IMR-90 (cell line): ENCODE measurements at regions not wholly inside any gene's neighbourhood (a gene's known extent, or its start where the extent isn't known, plus 50 kb on each side); places are given as distances from the start of the nearest gene placed in this dataset.

Source experiments
- ATAC-seq: fragments of 200-7000 bp; cut with Tn5 transposase; 2 replicates; pipeline ENCODE4 v1.9.1; 2020; ENCODE audit warnings: low read depth, mild to moderate bottlenecking, moderate library complexity
- BruUV-seq: library from RNA; stranded (reverse); fragments of 400-500 nt; replicated peaks from 2 replicates; lab custom pipeline; 2021; lab: Mats Ljungman, UMichigan
- CTCF ChIA-PET: fragments of 300-600 bp; formaldehyde crosslinking; extraction: SDS; loops from one replicate; lab custom pipeline; 2021; ENCODE audit warnings: antibody characterized with exemption; lab: Yijun Ruan, JAX
- POLR2A ChIA-PET: fragments of 300-600 bp; sonication (Branson Sonifier 250); formaldehyde crosslinking; loops from one replicate; lab custom pipeline; 2022; ENCODE audit warnings: antibody characterized with exemption; ENCODE audit not compliant: unreplicated experiment; lab: Charles Lee
- DNase-seq: peaks from one replicate; pipeline ENCODE4 v3.0.0; 2013
- H2AFZ ChIP-seq: replicated peaks from 2 replicates; pipeline ENCODE3; 2013; ENCODE audit warnings: low read length, mild to moderate bottlenecking; ENCODE audit not compliant: poor library complexity
- H2AK5ac ChIP-seq: 2 replicates; pipeline ENCODE4 v1.6.1; 2013; ENCODE audit warnings: low read depth, low read length, inconsistent platforms
- H2AK9ac ChIP-seq: replicated peaks from 2 replicates; pipeline ENCODE3; 2013; ENCODE audit warnings: mild to moderate bottlenecking, low read depth, low read length, moderate library complexity; ENCODE audit not compliant: poor library complexity
- H2BK120ac ChIP-seq: 2 replicates; pipeline ENCODE4 v1.6.1; 2013; ENCODE audit warnings: low read depth, low read length, inconsistent platforms
- H2BK15ac ChIP-seq: 3 replicates; pipeline ENCODE4 v1.6.1; 2013; ENCODE audit warnings: low read depth, low read length, inconsistent platforms
- H2BK20ac ChIP-seq: 2 replicates; pipeline ENCODE4 v1.6.1; 2013; ENCODE audit warnings: low read depth, mild to moderate bottlenecking, inconsistent platforms, low read length, moderate library complexity
- H2BK5ac ChIP-seq: 2 replicates; pipeline ENCODE4 v1.6.1; 2013; ENCODE audit warnings: mild to moderate bottlenecking, low read depth, low read length, inconsistent platforms; ENCODE audit not compliant: poor library complexity, severe bottlenecking
- H3K14ac ChIP-seq: replicated peaks from 2 replicates; pipeline ENCODE4 v1.6.1; 2013; ENCODE audit warnings: low read depth, low read length, inconsistent platforms
- H3K18ac ChIP-seq: 2 replicates; pipeline ENCODE4 v1.6.1; 2013; ENCODE audit warnings: low read depth, low read length, control low read depth
- H3K23ac ChIP-seq: 2 replicates; pipeline ENCODE4 v1.6.1; 2013; ENCODE audit warnings: low read depth, low read length, inconsistent platforms
- H3K27ac ChIP-seq: 2 replicates; pipeline ENCODE4 v1.5.1; 2013; ENCODE audit warnings: mild to moderate bottlenecking, control low read depth, low read length; ENCODE audit not compliant: insufficient read depth
- H3K27me3 ChIP-seq: 2 replicates; pipeline ENCODE4 v1.6.1; 2013; ENCODE audit warnings: low read length; ENCODE audit not compliant: control insufficient read depth, insufficient read depth
- H3K36me3 ChIP-seq: 2 replicates; pipeline ENCODE4 v1.6.1; 2013; ENCODE audit warnings: low read length, mixed read lengths; ENCODE audit not compliant: control insufficient read depth, insufficient read depth
- H3K4ac ChIP-seq: 2 replicates; pipeline ENCODE4 v1.6.1; 2013; ENCODE audit warnings: low read depth, low read length, inconsistent platforms
- H3K4me1 ChIP-seq: 2 replicates; pipeline ENCODE4 v1.6.1; 2013; ENCODE audit warnings: low read length, mixed read lengths; ENCODE audit not compliant: control insufficient read depth, insufficient read depth
- H3K4me2 ChIP-seq: 2 replicates; pipeline ENCODE4 v1.6.1; 2013; ENCODE audit warnings: low read depth, mild to moderate bottlenecking, control low read depth, low read length, moderate library complexity
- H3K4me3 ChIP-seq: 2 replicates; pipeline ENCODE4 v1.5.1; 2013; ENCODE audit warnings: low read depth, mild to moderate bottlenecking, control low read depth, low read length, moderate library complexity; ENCODE audit not compliant: insufficient read depth
- H3K56ac ChIP-seq: 2 replicates; pipeline ENCODE4 v1.6.1; 2013; ENCODE audit warnings: low read length, inconsistent platforms; ENCODE audit not compliant: insufficient read depth; ENCODE audit errors: extremely low read depth
- H3K79me1 ChIP-seq, 2 experiments: 2 replicates each; pipeline ENCODE4 v1.6.1; 2013; ENCODE audit warnings: low read length in 2 of 2, inconsistent platforms in 1 of 2, low read depth in 1 of 2
- H3K9ac ChIP-seq: 2 replicates; pipeline ENCODE4 v1.6.1; 2013; ENCODE audit warnings: low read depth, low read length, control low read depth
- H3K9me1 ChIP-seq: 2 replicates; pipeline ENCODE4 v1.6.1; 2013; ENCODE audit warnings: low read length, inconsistent platforms; ENCODE audit not compliant: insufficient read depth
- H3K9me3 ChIP-seq: 2 replicates; pipeline ENCODE4 v1.6.1; 2013; ENCODE audit warnings: low read length; ENCODE audit not compliant: control insufficient read depth, insufficient read depth
- H4K20me1 ChIP-seq: 2 replicates; pipeline ENCODE4 v1.6.1; 2013; ENCODE audit warnings: low read length, inconsistent platforms; ENCODE audit not compliant: insufficient read depth
- H4K5ac ChIP-seq: 2 replicates; pipeline ENCODE4 v1.6.1; 2013; ENCODE audit warnings: mild to moderate bottlenecking, low read depth, low read length, control low read depth
- H4K8ac ChIP-seq, 2 experiments: 2 replicates each; pipeline ENCODE4 v1.6.1; 2013; ENCODE audit warnings: low read depth in 2 of 2, low read length in 2 of 2, control low read depth in 1 of 2, inconsistent platforms in 1 of 2
- H4K91ac ChIP-seq: 2 replicates; pipeline ENCODE4 v1.6.1; 2013; ENCODE audit warnings: low read depth, low read length, inconsistent platforms; ENCODE audit not compliant: insufficient read depth
- CEBPB ChIP-seq: IDR thresholded peaks from 2 replicates; pipeline ENCODE4 v1.6.1; 2012; ENCODE audit warnings: low read depth, low read length, improper control_type of control experiment
- CHD1 ChIP-seq: IDR thresholded peaks from 2 replicates; pipeline ENCODE4 v1.6.1; 2012; ENCODE audit warnings: low read depth, low read length, improper control_type of control experiment
- ELK1 ChIP-seq: fragments of 150-350 bp; IDR thresholded peaks from 2 replicates; pipeline ENCODE4 v1.6.1; 2016; ENCODE audit warnings: low read depth, mild to moderate bottlenecking, low read length, moderate library complexity, borderline replicate concordance
- FOS ChIP-seq: fragments of 150-350 bp; IDR thresholded peaks from 2 replicates; pipeline ENCODE4 v1.6.1; 2016; ENCODE audit warnings: low read depth, low read length
- MXI1 ChIP-seq: IDR thresholded peaks from 2 replicates; pipeline ENCODE4 v1.6.1; 2012; ENCODE audit warnings: low read depth, mild to moderate bottlenecking, low read length, moderate library complexity, borderline replicate concordance
- NFE2L2 ChIP-seq: fragments of 150-350 bp; IDR thresholded peaks from 2 replicates; pipeline ENCODE4 v1.6.1; 2016; ENCODE audit warnings: low read depth, mild to moderate bottlenecking, low read length
- RCOR1 ChIP-seq: IDR thresholded peaks from 2 replicates; pipeline ENCODE4 v1.6.1; 2012; ENCODE audit warnings: mild to moderate bottlenecking, low read length, improper control_type of control experiment; ENCODE audit not compliant: insufficient replicate concordance
- RFX5 ChIP-seq: IDR thresholded peaks from 2 replicates; pipeline ENCODE4 v1.8.0; 2012; ENCODE audit warnings: low read depth, mild to moderate bottlenecking, low read length, moderate library complexity
- SMC3 ChIP-seq: fragments of 150-350 bp; IDR thresholded peaks from 2 replicates; pipeline ENCODE4 v1.6.1; 2016; ENCODE audit warnings: low read depth, mild to moderate bottlenecking, antibody characterized with exemption, low read length, moderate library complexity
- USF2 ChIP-seq: fragments of 150-350 bp; IDR thresholded peaks from 2 replicates; pipeline ENCODE4 v1.6.1; 2017; ENCODE audit warnings: mild to moderate bottlenecking, antibody characterized with exemption, low read length, low read depth
- dilution Hi-C: fragments of 300-500 bp; cut with HindIII; formaldehyde crosslinking; loops from one replicate; pipeline ENCODE4 v1.14.3; 2018; ENCODE audit warnings: low sequenced_read_pairs; ENCODE audit not compliant: unreplicated experiment
- in situ Hi-C: fragments of 300-500 bp; cut with MboI; formaldehyde crosslinking; loops from 3 replicates; pipeline ENCODE4 v1.14.3; 2019; ENCODE audit warnings: low sequenced_read_pairs, inconsistent platforms, mixed read lengths
- intact Hi-C: fragments of 100-400 bp; cut with micrococcal nuclease; formaldehyde crosslinking; loops from 2 replicates; pipeline ENCODE4 v1.10.0; 2022
- TF ChIP-seq, protein P1 (sequence below): conservative IDR thresholded peaks from 2 replicates; pipeline ENCODE4 v1.5.1; 2012; ENCODE audit warnings: mild to moderate bottlenecking, low read depth, low read length, improper control_type of control experiment

- intact Hi-C loops: loop anchor here (10.0 kb wide), 1 partner anchor 466 kb away; no protein-coding TSS in a partner anchor
- dilution Hi-C loops: no loop called here
- no peak overlapping the region for H2BK120ac ChIP-seq
- TF ChIP-seq USF2: no peak
- no peak for TF ChIP-seq CEBPB
- TF ChIP-seq NFE2L2: no peak
- no peak for TF ChIP-seq ELK1
- TF ChIP-seq SMC3: no peak
- no peak for TF ChIP-seq MXI1
- TF ChIP-seq, protein P1, sequence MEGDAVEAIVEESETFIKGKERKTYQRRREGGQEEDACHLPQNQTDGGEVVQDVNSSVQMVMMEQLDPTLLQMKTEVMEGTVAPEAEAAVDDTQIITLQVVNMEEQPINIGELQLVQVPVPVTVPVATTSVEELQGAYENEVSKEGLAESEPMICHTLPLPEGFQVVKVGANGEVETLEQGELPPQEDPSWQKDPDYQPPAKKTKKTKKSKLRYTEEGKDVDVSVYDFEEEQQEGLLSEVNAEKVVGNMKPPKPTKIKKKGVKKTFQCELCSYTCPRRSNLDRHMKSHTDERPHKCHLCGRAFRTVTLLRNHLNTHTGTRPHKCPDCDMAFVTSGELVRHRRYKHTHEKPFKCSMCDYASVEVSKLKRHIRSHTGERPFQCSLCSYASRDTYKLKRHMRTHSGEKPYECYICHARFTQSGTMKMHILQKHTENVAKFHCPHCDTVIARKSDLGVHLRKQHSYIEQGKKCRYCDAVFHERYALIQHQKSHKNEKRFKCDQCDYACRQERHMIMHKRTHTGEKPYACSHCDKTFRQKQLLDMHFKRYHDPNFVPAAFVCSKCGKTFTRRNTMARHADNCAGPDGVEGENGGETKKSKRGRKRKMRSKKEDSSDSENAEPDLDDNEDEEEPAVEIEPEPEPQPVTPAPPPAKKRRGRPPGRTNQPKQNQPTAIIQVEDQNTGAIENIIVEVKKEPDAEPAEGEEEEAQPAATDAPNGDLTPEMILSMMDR: no peak
- TF ChIP-seq CHD1: no peak
- no peak for TF ChIP-seq RFX5
- no peak for TF ChIP-seq RCOR1
- TF ChIP-seq FOS: no peak
- H2AK5ac ChIP-seq: no peak overlapping the region
- no peak overlapping the region for H2AK9ac ChIP-seq
- H3K27me3 ChIP-seq: no peaks in the 10 kb centered on the region
- H2BK5ac ChIP-seq: no peak overlapping the region
- no peaks in the 10 kb centered on the region for H3K36me3 ChIP-seq
- no peak overlapping the region for H2AFZ ChIP-seq
- no peak overlapping the region for H3K9ac ChIP-seq
- no peaks in the 10 kb centered on the region for H4K20me1 ChIP-seq
- no peak for ATAC-seq
- H4K5ac ChIP-seq: no peak overlapping the region
- H3K23ac ChIP-seq: no peak overlapping the region
- H3K18ac ChIP-seq: no peak overlapping the region
- H3K4ac ChIP-seq: no peak overlapping the region
- H2BK15ac ChIP-seq: no peak overlapping the region
- no peak overlapping the region for H3K4me3 ChIP-seq
- H3K56ac ChIP-seq: no peak overlapping the region
- H3K9me1 ChIP-seq: no peaks in the 10 kb centered on the region
- H3K27ac ChIP-seq: no peak overlapping the region
- no peak overlapping the region for H2BK20ac ChIP-seq
- H3K4me2 ChIP-seq: no peak overlapping the region
- no peaks in the 10 kb centered on the region for H3K9me3 ChIP-seq
- in situ Hi-C loops: loop anchor here (5.0 kb wide), 1 partner anchor 848 kb away; no protein-coding TSS in a partner anchor
- POLR2A ChIA-PET: no interaction called here
- no peak overlapping the region for H4K8ac ChIP-seq
- H3K14ac ChIP-seq: no peak overlapping the region
- H3K79me1 ChIP-seq: no peaks in the 10 kb centered on the region
- H3K4me1 ChIP-seq: peaks cover 8% of the 10 kb centered on the region
- CTCF ChIA-PET: no interaction called here
- no peak for DNase-seq
- no peak overlapping the region for H4K91ac ChIP-seq
- BruUV-seq: no TSS peak
Measured at GRCh38 chr6:2440516-2440915, 195.1 kb upstream of the GMDS start.
